H9 (cell line): ENCODE measurements at regions not wholly inside any gene's neighbourhood (a gene's known extent, or its start where the extent isn't known, plus 50 kb on each side); places are given as distances from the start of the nearest gene placed in this dataset.

Source experiments
- DNase-seq: peaks from one replicate; pipeline ENCODE4 v3.0.0-alpha.2; 2017
- H2AFZ ChIP-seq: one replicate; pipeline ENCODE4 v1.6.1; 2013; ENCODE audit warnings: mild to moderate bottlenecking, low read length, control low read depth, moderate library complexity
- H2AK5ac ChIP-seq: 2 replicates; pipeline ENCODE4 v1.6.1; 2013; ENCODE audit warnings: low read length, control low read depth, mixed read lengths; ENCODE audit not compliant: insufficient read length
- H2BK120ac ChIP-seq: one replicate; pipeline ENCODE4 v1.6.1; 2013; ENCODE audit warnings: low read depth, mild to moderate bottlenecking, low read length, control low read depth, inconsistent platforms; ENCODE audit not compliant: poor library complexity, severe bottlenecking
- H2BK12ac ChIP-seq: 2 replicates; pipeline ENCODE4 v1.6.1; 2013; ENCODE audit warnings: low read length, control low read depth, mixed read lengths, low read depth; ENCODE audit not compliant: insufficient read length
- H2BK15ac ChIP-seq: 2 replicates; pipeline ENCODE4 v1.6.1; 2013; ENCODE audit warnings: low read depth, low read length, control low read depth
- H2BK20ac ChIP-seq: one replicate; pipeline ENCODE4 v1.6.1; 2013; ENCODE audit warnings: low read depth, mild to moderate bottlenecking, low read length, control low read depth, inconsistent platforms; ENCODE audit not compliant: poor library complexity, severe bottlenecking
- H2BK5ac ChIP-seq: 2 replicates; pipeline ENCODE4 v1.6.1; 2013; ENCODE audit warnings: low read length, control low read depth, mixed read lengths; ENCODE audit not compliant: insufficient read length
- H3K14ac ChIP-seq: 2 replicates; pipeline ENCODE4 v1.6.1; 2013; ENCODE audit warnings: low read length, control low read depth; ENCODE audit not compliant: insufficient read depth
- H3K18ac ChIP-seq: 2 replicates; pipeline ENCODE4 v1.6.1; 2013; ENCODE audit warnings: low read depth, mild to moderate bottlenecking, mixed read lengths, low read length, control low read depth; ENCODE audit not compliant: insufficient read length
- H3K23ac ChIP-seq: 2 replicates; pipeline ENCODE4 v1.6.1; 2013; ENCODE audit warnings: low read length, control low read depth, mixed read lengths, low read depth; ENCODE audit not compliant: insufficient read length
- H3K23me2 ChIP-seq: 2 replicates; pipeline ENCODE4 v1.6.1; 2013; ENCODE audit warnings: low read depth, mild to moderate bottlenecking, mixed read lengths, low read length, control low read depth; ENCODE audit not compliant: insufficient read length, poor library complexity, severe bottlenecking
- H3K27ac ChIP-seq: 2 replicates; pipeline ENCODE4 v1.5.1; 2013; ENCODE audit warnings: low read length, control low read depth, mixed read lengths, low read depth; ENCODE audit not compliant: insufficient read length
- H3K27me3 ChIP-seq: 2 replicates; pipeline ENCODE4 v1.6.1; 2013; ENCODE audit warnings: low read length, control low read depth, inconsistent platforms; ENCODE audit not compliant: insufficient read depth
- H3K4ac ChIP-seq: 2 replicates; pipeline ENCODE4 v1.6.1; 2013; ENCODE audit warnings: low read depth, mild to moderate bottlenecking, control low read depth, inconsistent platforms, low read length, moderate library complexity
- H3K4me1 ChIP-seq: 2 replicates; pipeline ENCODE4 v1.6.1; 2013; ENCODE audit warnings: low read length, control low read depth, inconsistent platforms; ENCODE audit not compliant: insufficient read depth
- H3K4me2 ChIP-seq: 2 replicates; pipeline ENCODE4 v1.6.1; 2013; ENCODE audit warnings: low read length, control low read depth, mixed read lengths; ENCODE audit not compliant: insufficient read length, insufficient read depth
- H3K56ac ChIP-seq: 2 replicates; pipeline ENCODE4 v1.6.1; 2013; ENCODE audit warnings: low read depth, mild to moderate bottlenecking, mixed read lengths, low read length, control low read depth; ENCODE audit not compliant: insufficient read length
- H3K79me1 ChIP-seq: 2 replicates; pipeline ENCODE4 v1.6.1; 2013; ENCODE audit warnings: low read depth, mild to moderate bottlenecking, moderate library complexity, low read length, control low read depth, inconsistent platforms; ENCODE audit not compliant: insufficient read depth, poor library complexity, severe bottlenecking
- H3K79me2 ChIP-seq: 2 replicates; pipeline ENCODE4 v1.6.1; 2013; ENCODE audit warnings: low read length, control low read depth, inconsistent platforms; ENCODE audit not compliant: insufficient read depth
- H3K9ac ChIP-seq: 2 replicates; pipeline ENCODE4 v1.6.1; 2013; ENCODE audit warnings: low read length, control low read depth, mixed read lengths; ENCODE audit not compliant: insufficient read length; ENCODE audit errors: extremely low read depth
- H3K9me3 ChIP-seq: one replicate; pipeline ENCODE4 v1.6.1; 2013; ENCODE audit warnings: low read depth, low read length, inconsistent platforms; ENCODE audit not compliant: control insufficient read depth
- H3T11ph ChIP-seq: one replicate; pipeline ENCODE4 v1.6.1; 2013; ENCODE audit warnings: mild to moderate bottlenecking, low read length, control low read depth, inconsistent platforms
- H4K20me1 ChIP-seq: one replicate; pipeline ENCODE4 v1.6.1; 2013; ENCODE audit not compliant: control insufficient read depth, insufficient read length, insufficient read depth
- H4K5ac ChIP-seq: 2 replicates; pipeline ENCODE4 v1.6.1; 2013; ENCODE audit warnings: low read depth, mild to moderate bottlenecking, mixed read lengths, low read length, control low read depth; ENCODE audit not compliant: insufficient read length
- H4K8ac ChIP-seq: replicated peaks from 2 replicates; pipeline ENCODE4 v1.6.1; 2013; ENCODE audit warnings: low read length, control low read depth, mixed read lengths, low read depth; ENCODE audit not compliant: insufficient read length
- H4K91ac ChIP-seq: 2 replicates; pipeline ENCODE4 v1.6.1; 2013; ENCODE audit warnings: low read depth, mild to moderate bottlenecking, moderate library complexity, mixed read lengths, low read length, control low read depth; ENCODE audit not compliant: insufficient read length
- H3K27ac Mint-ChIP-seq, 3 experiments: 2 replicates in 2 of 3; 3 replicates in 1 of 3; pipeline ENCODE4 v1.8.0; 2020 to 2021; ENCODE audit warnings: mixed read lengths in 3 of 3, mild to moderate bottlenecking in 1 of 3, moderate library complexity in 1 of 3
- H3K27me3 Mint-ChIP-seq: 2 replicates; pipeline ENCODE4 v1.8.0; 2021; ENCODE audit warnings: low read depth, mild to moderate bottlenecking, moderate library complexity, mixed read lengths
- H3K36me3 Mint-ChIP-seq, 3 experiments: 2 replicates in 2 of 3; 3 replicates in 1 of 3; pipeline ENCODE4 v1.8.0; 2020 to 2021; ENCODE audit warnings: low read depth in 3 of 3, mixed read lengths in 3 of 3; ENCODE audit not compliant: insufficient read depth in 1 of 3
- H3K4me1 Mint-ChIP-seq, 2 experiments: 2 replicates each; pipeline ENCODE4 v1.8.0; 2020; ENCODE audit warnings: mixed read lengths in 2 of 2
- H3K4me3 Mint-ChIP-seq, 2 experiments: 2 replicates in 1 of 2; 3 replicates in 1 of 2; pipeline ENCODE4 v1.8.0; 2020 to 2021; ENCODE audit warnings: mild to moderate bottlenecking in 2 of 2, mixed read lengths in 2 of 2, moderate library complexity in 1 of 2
- H3K9me3 Mint-ChIP-seq, 2 experiments: 2 replicates in 1 of 2; 3 replicates in 1 of 2; pipeline ENCODE4 v1.8.0; 2020; ENCODE audit warnings: mild to moderate bottlenecking in 2 of 2, mixed read lengths in 2 of 2, moderate library complexity in 1 of 2
- WGBS: extraction: QIAGEN DNeasy Blood & Tissue Kit; methylation state at CpG from one replicate; pipeline ENCODE4 v1.1.7; 2013; ENCODE audit warnings: missing lambda C conversion rate, low lambda C conversion rate, mixed read lengths; ENCODE audit not compliant: insufficient read length; ENCODE audit errors: extremely low coverage; 5-methylcytosine and 5-hydroxymethylcytosine counted together
- TF ChIP-seq, protein P1 (sequence below): fragments of 200-600 bp; sonication (generic); conservative IDR thresholded peaks from 3 replicates; pipeline ENCODE4 v1.8.0; 2021; ENCODE audit warnings: antibody characterized with exemption, mild to moderate bottlenecking

DNA sequence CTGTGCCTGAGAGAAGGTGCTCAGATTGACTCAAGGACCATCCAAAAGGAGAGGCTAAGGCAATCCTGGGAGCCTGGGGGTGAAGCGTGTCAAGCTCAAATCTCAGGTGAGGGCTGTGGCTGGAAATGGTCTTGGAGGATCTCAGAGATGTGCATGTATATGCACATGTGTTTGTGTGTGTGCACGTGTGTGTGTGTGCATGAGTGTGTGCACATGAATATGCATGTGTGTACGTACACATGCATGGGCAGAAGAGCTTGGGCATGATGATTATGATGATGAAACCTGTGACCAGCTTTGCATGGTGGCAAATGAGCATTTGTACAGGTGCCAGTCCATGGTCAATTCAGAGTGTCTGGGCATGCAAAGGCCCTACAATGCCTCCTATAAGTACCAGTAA, 326.6 kb downstream of the CXCL12 start:
- Histone ChIP-seq H3K4me1 (no peaks in the 10 kb centered on the region), H2BK20ac (no peak overlapping the region), H2BK5ac (no peak overlapping the region), H3K18ac (no peak overlapping the region), H3K27ac (no peak overlapping the region), H4K20me1 (no peaks in the 10 kb centered on the region), H2BK12ac (no peak overlapping the region), H4K91ac (no peak overlapping the region), H2AFZ (no peak overlapping the region), H4K5ac (no peak overlapping the region), H3K23me2 (no peaks in the 10 kb centered on the region), H3K79me2 (no peaks in the 10 kb centered on the region), H3K9ac (no peak overlapping the region), H3K79me1 (no peaks in the 10 kb centered on the region), H3K14ac (no peak overlapping the region), H3K27me3 (no peaks in the 10 kb centered on the region), H2BK120ac (no peak overlapping the region), H4K8ac (no peak overlapping the region), H3K9me3 (no peaks in the 10 kb centered on the region), H3K4me2 (no peak overlapping the region), H3K56ac (no peak overlapping the region), H3K4ac (no peak overlapping the region), H3T11ph (no peak overlapping the region), H2AK5ac (no peak overlapping the region), H2BK15ac (no peak overlapping the region), H3K23ac (no peak overlapping the region)
- DNase-seq = no peak
- no peak overlapping the region; a peak in 1 of 5 replicates for H3K4me3 Mint-ChIP-seq
- WGBS = no CpG with 5 or more reads among the region's 3 CpGs
- TF ChIP-seq, protein P1, sequence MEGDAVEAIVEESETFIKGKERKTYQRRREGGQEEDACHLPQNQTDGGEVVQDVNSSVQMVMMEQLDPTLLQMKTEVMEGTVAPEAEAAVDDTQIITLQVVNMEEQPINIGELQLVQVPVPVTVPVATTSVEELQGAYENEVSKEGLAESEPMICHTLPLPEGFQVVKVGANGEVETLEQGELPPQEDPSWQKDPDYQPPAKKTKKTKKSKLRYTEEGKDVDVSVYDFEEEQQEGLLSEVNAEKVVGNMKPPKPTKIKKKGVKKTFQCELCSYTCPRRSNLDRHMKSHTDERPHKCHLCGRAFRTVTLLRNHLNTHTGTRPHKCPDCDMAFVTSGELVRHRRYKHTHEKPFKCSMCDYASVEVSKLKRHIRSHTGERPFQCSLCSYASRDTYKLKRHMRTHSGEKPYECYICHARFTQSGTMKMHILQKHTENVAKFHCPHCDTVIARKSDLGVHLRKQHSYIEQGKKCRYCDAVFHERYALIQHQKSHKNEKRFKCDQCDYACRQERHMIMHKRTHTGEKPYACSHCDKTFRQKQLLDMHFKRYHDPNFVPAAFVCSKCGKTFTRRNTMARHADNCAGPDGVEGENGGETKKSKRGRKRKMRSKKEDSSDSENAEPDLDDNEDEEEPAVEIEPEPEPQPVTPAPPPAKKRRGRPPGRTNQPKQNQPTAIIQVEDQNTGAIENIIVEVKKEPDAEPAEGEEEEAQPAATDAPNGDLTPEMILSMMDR = no peak
- peaks cover 15% of the 10 kb centered on the region for H3K27me3 Mint-ChIP-seq
- H3K4me1 Mint-ChIP-seq = peaks cover 22 to 32% of the 10 kb centered on the region in 2 experiments
- H3K27ac Mint-ChIP-seq = no peak overlapping the region
- H3K9me3 Mint-ChIP-seq = no peaks in the 10 kb centered on the region; a peak in 2 of 5 replicates
- H3K36me3 Mint-ChIP-seq = no peaks in the 10 kb centered on the region; a peak in 1 of 7 replicates
